NCI-H1092 (cell line): ENCODE measurements at regions not wholly inside any gene's neighbourhood (a gene's known extent, or its start where the extent isn't known, plus 50 kb on each side); places are given as distances from the start of the nearest gene placed in this dataset.
"Not testable (repeated sequence)": the region's sequence is repeated elsewhere in the genome, so short reads cannot be mapped to it uniquely, and the experiment has no call there.

ENCODE experiments used
- DNase-seq: peaks from one replicate; lab custom pipeline; 2025; lab: John Stamatoyannopoulos, UW

DNA sequence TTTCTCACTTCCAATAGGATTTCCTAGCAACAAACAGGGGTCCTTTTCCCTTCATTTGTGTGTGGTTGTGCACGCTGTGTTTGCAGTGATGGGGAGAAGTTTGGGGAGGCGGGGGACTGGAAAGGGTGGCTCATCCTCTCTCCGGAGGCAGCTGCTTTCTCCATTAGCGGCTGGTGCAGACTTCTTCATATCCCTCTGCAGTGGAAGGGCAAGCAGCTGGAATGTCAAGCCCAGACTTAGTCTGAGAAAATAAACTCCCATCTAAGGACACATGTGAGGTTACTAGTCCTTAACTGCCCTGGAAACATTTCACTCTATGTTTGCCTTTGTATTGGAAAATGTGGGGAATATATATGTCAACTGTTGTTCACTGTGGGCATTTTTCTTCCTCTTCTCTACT, 467.0 kb upstream of the RASGRP1 start:
- DNase-seq: no peak

DNA sequence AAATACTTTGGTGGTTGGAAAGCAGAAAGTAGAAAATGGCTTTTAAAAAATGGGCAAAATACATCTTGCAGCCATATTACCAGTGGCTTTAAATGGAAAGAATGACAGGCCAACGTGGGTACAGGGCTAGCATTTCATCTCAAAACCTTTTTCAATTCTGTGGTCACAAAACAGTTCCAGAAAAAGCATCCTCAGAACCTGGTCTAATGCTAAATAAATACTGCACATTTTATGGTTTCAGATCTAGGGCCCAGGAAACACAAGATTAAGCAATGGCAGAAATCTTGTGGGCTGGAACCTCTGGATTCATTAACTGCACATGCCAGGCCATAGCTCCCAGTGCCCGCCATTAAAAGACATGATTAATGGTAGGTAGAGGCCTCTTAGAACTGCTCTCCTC, 470.2 kb upstream of the RASGRP1 start:
- no peak for DNase-seq

GRCh38 chr15:39037611-39038010, 473.0 kb upstream of the RASGRP1 start:
- not testable (repeated sequence) for DNase-seq

GRCh38 chr15:39040861-39041260, 476.2 kb upstream of the RASGRP1 start:
- no peak for DNase-seq

DNA sequence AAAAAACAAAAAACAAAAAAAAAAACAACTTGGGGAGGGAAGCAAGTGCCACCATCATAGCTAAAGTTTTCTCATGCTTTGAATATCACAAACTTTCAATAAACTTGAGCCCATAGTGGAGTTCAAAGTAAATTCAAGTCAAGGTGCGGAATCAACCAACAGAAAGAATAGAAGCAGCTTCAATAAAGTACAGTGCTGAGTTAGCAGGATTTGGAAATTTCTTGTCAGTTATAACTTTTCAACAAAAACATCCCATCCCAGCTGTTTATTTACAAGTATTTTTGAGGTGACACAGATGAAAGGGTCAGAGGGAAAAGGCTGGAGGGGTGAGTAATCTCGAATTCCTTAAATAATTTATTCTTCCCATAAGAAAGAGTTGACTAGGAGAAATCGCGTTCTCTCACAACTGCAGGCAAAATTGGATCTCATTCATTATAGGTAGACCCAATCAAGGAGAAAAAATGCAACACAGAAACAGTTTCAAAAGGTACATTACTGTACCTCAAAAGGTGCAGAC, 477.4 kb upstream of the RASGRP1 start:
- DNase-seq: no peak

DNA sequence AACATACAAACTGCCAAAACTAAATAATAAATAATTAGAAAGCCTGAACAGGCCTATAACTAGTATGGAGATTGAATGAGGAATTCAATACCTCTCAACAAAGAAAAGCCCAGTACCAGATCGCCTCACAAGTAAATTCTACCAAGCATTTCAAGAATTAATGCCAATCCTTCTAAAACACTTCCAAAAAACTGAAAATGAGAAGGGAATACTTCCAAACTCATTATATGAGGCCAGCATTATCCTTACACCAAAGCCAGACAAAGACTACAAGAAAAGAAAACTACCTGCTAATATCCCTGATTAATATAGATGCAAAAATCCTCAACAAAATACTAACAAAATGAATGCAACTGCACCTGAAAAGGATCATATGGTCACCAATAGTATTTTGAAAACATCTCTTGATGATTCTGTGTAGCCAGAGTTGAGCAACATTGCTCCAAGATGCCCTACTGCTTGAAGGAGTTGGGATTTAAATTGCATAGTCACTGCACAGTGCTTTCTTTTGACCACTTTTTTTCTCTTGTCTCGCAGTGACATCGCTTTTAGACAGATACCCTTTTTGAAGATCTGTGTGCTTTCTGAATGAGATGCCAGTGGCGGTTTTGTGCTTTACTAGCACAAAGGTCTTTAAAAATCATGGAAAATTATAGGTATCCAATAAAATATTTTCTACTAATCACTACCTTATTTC, 487.2 kb upstream of the RASGRP1 start:
- DNase-seq: no peak

GRCh38 chr15:39052323-39052705, 487.7 kb upstream of the RASGRP1 start:
- DNase-seq: no peak

GRCh38 chr15:39053480-39053879, 488.9 kb upstream of the RASGRP1 start:
- no peak for DNase-seq

GRCh38 chr15:39054128-39054732, 489.6 kb upstream of the RASGRP1 start:
- no peak for DNase-seq

DNA sequence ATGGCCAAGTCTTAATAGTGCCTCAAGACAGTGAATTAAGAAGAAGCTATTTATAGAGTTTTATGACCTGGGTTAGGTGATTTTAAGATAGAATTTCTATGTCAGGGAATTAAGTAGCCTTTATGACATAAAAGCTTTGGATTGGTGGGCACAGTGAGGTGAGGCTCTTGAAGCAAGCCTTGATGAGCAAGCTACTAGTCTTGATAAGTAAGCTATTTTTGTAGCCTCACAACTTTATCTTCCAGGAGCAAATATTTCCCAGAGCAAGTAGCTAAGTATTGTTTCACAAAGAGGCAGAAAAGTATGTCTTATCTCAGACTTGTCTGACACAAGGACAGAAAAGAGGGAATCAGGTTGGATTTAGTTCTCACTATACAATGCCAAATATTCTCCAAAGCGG, 491.7 kb upstream of the RASGRP1 start:
- DNase-seq: no peak

- no peak for DNase-seq
Measured at GRCh38 chr15:39058351-39059131, 493.9 kb upstream of the RASGRP1 start.

DNA sequence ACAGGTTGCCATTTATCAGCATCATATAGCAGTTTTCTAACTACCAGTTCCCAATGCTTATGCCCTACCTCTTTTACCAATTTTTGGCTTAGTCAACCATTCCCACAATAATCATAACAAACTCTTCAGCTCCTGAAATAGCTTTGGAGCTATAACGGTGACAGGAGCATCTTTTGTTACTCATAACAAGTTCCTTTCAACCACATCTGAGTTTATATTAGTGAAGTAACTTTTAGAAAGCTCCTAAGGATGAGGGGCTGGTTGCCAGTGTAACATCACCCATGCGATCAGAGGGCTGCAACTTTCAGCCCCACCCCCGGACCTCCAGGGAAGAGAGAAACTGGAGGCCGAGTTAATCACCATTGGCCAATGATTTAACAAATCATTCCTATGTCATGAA, 495.3 kb upstream of the RASGRP1 start:
- DNase-seq: no peak

- no peak for DNase-seq
Measured at GRCh38 chr15:39061952-39062464, 497.4 kb upstream of the RASGRP1 start.

DNA sequence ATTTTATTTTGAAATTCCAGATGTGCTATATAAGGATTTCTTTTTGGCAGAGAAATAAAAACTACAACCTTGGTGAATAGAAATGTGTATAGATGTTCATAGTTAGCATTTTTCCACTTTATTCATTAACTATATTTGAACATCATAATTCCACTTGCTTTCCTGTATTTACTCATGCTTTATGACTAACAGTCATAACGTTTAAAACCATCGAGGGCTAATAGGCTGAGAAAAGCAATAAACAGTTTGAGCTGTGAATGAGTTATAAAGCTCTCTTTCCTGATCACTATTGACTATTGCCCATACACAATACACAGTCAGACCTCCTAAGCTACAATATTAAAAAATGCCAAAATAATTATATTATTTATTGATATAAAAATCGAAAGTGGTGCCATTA, 502.1 kb upstream of the RASGRP1 start:
- DNase-seq: no peak

DNA sequence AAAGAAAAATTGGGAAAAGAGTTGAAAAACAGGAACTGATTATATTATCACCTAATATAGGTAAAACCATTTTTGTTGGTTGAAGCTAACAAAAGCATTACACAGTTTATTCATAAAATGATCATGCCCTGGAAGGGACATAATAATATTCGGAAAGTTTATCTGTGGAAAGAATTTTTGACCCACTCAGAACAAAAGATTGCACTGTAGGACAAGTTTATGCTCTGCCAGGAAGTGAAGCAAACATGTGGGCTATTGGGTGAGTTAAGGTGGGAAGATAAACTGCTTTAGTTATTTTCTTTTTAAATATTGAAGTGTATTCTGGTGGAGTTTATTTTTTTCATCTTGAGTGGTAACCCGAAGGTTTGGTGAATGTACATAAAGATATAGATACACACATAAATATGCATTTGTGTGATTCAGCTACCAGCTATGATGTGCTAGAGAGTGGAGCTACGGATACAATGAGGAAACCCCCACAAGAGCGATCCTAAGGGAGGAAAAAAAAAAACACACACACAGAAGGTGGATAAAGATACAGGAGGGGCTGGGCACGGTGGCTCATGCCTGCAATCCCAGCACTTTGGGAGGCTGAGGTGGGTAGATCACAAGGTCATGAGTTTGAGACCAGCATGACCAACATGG, 506.4 kb upstream of the THBS1 start:
- DNase-seq: no peak

- DNase-seq: no peak
Measured at GRCh38 chr15:39075311-39075710, 505.6 kb upstream of the THBS1 start.

DNA sequence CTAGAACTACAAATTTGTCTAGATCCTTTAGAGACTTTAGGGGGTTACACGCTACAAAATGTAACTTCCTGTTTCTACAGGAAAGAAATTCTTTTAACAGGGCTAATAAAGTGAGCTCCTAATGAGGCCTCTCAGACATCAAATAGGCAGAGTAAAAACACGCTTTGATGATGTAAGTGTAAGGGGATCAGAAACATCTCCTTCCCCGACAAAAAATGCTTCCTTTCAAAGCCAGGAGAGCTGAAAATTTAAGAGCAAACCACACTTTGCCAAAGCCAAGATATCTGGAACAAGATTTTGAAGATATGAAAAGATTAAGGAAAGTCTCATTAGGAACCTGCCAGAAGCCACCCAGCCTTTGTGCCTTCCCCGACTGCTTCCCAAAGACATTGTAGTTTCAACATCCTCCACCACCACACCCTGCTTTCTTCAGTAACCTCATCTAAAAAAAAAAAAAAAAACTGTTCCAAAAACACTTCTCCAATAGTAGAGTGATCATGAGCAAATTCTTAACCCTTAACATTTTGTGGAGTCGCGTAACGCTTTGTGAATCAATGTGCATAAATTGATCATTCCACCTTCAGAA, 505.0 kb upstream of the THBS1 start:
- DNase-seq: no peak

GRCh38 chr15:39078026-39078425, 502.9 kb upstream of the THBS1 start:
- DNase-seq: no peak

GRCh38 chr15:39079296-39079847, 501.5 kb upstream of the THBS1 start:
- no peak for DNase-seq

DNA sequence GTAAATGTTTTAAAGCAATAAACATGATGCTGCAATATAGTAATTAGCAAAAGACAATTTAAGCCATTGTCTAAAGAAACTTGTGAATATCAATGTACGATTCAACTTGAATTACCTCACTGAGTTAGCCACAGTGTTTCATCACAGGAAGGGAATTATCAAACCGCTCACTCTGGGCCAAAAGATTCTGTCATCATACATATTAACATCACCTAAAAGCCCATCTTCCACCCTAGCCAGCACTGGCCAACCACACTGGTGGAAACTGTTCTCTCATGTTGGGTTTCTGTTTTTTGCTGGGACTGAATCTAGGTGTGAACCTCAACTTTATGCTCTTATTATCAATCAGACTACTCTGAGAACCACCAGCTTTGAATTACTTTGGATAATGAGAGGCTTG, 497.7 kb upstream of the THBS1 start:
- DNase-seq: no peak

GRCh38 chr15:39084674-39085530, 496.0 kb upstream of the THBS1 start:
- DNase-seq: no peak
